HG02610 (cell line): ENCODE measurements at regions not wholly inside any gene's neighbourhood (a gene's known extent, or its start where the extent isn't known, plus 50 kb on each side); places are given as distances from the start of the nearest gene placed in this dataset.
"Not testable (repeated sequence)": the region's sequence is repeated elsewhere in the genome, so short reads cannot be mapped to it uniquely, and the experiment has no call there.

Experiments used
- ATAC-seq: cut with Tn5 transposase; IDR thresholded peaks from one replicate; pipeline ENCODE4 v1.9.1; 2021; ENCODE audit warnings: mild to moderate bottlenecking, moderate library complexity; ENCODE audit not compliant: unreplicated experiment

DNA sequence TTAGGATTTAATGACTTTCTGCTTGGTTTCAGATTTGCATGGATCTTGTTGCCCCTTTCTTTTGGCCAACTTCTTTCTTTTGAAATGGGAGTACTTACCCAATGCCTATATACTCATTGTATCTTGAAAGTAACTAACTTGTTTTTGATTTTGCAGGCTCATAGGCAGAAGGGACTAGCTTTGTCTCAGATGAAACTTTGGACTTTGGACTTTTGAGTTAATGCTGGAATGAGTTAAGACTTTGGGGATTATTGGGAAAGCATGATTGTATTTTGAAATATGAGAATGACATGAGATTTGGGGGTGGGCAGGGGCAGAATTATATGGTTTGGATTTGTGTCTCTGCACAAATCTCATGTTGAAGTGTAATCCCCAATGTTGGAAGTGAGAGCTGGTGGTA is 657.1 kb downstream of the TMTC2 start:
- no peak for ATAC-seq

DNA sequence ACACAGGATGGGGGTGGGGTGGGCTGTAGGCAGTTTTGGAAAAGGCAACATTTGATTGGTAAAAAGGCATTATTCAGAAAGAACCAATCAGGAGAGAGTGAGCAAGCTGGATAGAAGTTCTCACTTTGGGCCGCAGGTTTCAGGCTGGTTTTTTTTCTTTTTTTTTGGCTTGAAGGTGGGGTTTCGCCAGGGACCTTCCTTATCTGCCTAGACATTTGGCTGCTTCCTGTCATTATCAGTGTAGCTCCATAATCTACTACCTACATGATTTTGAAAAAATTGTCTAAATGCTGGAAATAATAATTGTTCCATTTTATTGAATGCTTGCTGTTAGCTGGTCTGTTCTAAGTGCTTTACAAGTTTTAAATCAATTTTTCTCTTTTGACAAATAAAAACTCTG is 649.0 kb downstream of the TMTC2 start:
- ATAC-seq: no peak

DNA sequence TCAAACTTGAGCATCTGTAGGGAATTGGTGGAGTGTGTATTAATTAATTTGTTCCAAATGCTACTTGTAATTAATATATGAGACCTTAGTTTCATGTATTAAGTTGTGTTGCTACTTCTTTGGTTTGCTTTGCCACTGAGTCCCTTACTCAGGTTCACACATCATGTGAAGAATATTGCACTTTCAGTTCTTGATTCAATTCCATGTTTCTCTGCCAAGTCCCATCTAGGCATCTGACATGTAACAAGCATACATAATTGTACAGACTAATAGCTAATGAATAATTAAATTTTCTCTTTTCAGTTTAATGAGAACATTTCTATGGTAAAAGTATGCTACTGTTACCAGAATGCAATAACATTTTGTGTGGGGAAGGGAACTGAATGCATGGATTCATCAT is 640.0 kb downstream of the TMTC2 start:
- ATAC-seq: no peak

DNA sequence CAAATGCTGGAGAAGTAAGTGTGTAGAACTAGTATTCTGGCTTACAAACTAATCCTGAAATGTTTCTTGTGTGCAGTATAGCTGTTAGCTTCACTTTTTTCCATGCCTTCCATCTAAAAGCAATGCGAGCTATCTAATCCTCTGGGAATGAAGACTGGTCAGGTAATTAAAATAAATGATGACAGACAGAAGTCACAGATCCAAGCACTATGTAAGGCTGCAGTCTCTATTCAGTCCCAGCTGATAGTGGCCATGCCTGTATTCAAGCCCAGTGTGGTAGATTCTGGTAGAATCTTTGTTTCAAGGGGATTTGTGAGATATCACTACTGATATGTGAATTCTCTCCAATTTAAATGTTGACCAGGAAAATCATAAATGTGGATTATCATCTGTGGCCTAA is 637.2 kb downstream of the TMTC2 start:
- no peak for ATAC-seq

DNA sequence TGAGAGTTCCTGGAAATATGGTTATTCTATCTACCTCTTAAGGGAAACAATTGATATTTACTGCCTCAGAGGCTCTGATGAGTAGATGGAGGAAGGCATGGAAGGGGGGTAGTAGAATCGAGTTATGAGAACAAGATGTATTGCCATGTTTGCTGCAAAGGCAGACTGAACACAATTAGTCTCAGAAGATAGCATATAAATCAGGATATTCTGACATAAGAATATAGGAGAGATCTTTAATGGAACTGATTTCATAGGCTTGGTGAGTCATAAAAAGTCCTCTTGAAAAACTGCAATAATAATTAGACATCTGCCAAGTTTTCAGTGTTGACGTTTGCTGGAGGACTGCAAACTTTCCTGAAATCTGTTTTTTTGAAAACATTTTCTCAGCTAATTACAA is 636.1 kb downstream of the TMTC2 start:
- no peak for ATAC-seq

DNA sequence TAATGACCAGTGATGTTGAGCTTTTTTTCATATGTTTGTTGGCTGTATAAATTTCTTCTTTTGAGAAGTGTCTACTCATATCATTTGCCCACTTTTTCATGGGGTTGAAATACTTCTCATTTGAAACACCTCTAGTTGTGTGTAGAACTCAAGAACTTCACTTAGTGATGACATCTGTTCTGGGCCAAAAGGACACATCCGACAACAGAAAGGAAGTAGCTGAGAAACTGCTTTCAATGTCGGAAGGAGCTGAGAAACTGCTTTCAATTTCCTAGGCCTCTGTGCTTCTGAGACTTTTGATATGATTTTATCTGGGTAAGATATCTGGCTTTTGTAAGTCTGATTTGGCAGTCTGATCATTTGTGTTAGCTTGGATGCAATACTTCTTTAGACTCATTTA is 635.3 kb downstream of the TMTC2 start:
- ATAC-seq: no peak

DNA sequence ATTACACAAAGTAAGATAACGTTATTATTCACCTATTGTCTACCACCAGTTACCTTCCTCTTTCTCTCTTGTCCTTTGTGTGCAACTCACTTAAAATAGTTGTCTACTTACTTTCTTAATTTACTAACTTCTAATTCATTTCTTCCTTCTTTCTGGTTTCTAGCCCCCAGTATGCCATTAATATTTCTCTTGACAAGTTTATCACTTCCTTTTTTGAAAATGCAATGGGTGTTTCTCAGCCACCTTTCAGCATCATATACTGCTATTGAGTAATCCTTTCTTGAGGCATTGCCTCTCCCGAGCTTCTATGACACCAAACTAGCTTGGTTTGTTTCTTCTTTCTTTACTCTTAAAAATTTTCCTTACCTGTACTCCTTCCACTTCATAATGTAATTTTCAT is 633.6 kb downstream of the TMTC2 start:
- no peak for ATAC-seq

DNA sequence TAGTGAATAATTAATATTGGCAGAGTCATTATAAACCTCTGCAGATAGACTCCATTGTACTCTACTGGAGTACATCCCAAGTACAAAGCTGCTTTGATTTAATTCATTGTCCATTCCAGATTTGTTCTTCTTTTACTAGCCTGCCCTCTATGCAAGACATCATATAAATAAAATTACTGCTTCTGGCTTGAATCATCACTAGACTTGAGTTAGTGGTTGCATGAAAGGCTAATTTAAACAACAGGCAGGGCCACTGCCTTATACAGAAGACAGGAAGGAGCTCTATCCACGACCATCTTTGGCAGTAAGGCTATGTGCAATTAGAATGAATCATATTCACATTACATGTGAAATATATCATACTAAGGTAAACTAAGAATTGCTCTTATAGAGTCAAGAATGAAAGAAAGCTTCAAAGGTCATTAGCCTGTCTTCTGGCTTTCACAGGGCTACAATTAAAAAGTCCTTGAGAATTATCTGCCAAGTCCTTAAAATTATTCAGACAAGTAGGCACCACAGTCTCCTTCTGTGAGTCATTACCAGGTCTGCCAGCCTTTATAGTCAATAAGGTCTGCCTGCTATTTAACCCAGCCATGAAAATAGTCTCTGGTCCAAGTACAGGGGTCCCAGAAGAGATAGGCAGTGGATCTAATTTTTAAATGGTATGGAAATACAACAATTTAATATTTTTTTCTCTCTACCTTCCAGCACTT is 631.8 kb downstream of the TMTC2 start:
- no peak for ATAC-seq

DNA sequence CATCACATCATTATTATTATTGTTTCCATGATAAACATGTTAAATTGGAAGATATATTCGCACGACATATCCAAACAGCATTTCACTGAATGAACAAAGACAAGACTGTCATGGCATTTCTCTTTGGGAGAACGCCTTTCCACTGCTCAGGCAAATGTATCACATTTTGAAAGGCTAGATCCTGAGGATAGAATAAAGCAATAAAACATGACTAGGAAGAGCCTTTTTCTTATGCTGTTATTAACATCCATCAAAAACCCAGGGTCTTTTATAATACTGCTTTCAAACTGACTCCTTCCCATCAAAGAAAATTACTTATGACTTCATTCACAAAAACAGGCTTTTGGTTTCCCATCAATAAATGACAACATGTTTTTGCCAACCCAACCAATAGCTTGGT is 630.9 kb downstream of the TMTC2 start:
- ATAC-seq: no peak

DNA sequence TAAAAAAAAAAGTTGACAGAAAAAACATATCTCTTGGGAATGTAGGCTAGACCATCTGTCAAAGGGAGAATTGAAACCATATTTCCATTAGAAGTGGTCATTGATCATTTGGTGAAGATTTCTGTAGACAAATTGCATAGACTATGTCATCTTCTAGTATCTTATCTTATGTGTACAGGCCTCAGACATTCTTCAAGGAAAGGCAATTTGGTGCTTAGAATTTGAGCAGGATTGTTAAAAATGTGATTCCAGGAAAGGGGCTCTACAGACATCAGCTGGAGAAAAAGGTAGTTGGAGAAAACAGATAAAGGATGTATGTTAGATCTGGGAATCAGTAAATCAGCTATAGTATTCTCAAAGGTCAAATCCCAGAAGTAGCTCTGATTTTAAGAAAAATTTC is 627.1 kb downstream of the TMTC2 start:
- no peak for ATAC-seq

DNA sequence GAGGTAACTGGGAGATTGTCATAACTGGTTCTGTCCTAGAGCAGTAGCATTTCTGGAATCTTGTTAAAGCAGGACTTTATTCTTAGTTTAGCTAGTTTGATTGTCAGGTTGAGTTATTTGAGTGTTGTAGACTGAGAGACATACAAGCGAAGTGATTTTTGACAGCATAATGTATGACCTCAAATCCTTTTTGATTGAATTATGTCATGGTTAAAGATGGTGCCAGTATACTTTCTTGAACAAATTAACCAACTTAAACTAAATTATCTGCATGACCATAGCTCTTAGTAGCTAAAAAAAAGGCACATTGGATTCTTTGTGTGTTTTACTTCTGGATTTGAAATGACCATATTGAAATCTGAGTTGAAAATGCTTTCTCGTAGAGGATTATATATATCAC is 626.6 kb downstream of the TMTC2 start:
- no peak for ATAC-seq

DNA sequence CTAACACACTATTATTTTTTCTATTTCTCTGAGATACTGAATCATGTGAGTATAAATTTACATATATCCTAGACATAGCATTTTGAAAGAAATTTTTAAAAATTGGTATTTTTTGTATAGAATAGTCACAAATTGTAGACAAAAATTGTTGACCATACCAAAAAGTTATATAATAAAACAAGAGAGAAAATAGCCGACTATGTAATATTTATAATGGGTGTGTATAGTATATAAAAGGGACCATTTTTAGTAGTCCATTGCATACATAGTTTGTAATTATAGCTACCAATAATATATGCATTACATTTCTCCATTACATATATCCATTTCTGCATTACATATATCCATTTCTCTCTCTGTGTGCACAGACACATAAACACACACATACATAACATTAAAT is 590.2 kb downstream of the TMTC2 start:
- no peak for ATAC-seq

DNA sequence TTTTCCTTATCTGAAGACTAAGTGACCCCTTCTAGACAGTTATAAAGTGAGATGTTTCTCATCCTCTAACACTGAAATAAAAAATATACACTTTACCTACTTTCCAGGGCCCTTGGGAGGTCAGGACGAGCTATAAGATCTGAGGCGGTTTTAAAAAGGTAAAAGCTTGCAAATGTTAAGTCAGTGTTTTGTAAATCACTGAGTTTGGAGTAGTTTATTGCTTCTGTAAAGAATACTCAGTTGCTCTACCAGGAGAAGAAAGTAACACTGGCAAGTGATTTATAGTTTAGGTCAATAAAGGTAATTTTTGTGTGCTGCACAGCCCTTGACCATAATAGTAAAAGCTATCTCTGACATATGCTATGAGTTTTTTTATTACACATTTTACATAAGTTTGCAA is 584.5 kb downstream of the TMTC2 start:
- ATAC-seq: no peak

DNA sequence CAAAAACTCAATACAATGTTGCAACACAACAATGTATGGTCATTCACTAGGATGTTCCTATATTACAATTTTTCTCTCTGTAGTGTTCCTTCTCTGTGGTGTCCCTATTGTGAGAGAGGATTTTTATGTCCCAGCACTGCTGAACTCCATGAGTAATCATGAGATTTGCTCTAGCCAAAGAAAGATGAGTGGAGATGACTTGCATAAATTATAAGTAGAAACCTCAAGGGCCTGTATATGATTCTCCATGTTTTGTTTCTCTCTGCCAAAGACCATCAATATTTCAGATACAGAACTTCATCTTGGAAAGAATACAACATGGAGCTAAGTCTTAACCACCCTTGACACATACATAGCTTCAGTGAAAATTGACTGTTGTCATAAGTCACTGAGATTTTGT is 579.1 kb downstream of the TMTC2 start:
- no peak for ATAC-seq

DNA sequence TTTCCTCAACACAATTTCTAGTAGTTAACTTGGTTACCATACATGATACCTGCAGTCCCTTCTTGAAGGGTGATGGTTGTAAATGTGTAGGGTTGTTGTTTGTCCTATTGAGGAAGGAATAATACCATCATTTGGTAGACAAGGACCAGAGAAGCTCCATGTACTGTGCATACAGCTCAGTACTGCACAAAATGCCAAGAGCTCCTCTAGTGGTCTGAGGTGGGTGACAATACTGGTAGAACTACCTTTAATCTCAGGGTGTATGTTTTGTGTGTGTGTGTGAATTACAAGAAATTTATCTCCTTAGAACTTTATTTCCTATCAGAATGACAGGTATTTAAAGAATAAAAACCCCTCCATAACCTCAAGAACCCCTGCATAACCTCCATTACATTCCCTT is 575.3 kb downstream of the TMTC2 start:
- ATAC-seq: no peak

DNA sequence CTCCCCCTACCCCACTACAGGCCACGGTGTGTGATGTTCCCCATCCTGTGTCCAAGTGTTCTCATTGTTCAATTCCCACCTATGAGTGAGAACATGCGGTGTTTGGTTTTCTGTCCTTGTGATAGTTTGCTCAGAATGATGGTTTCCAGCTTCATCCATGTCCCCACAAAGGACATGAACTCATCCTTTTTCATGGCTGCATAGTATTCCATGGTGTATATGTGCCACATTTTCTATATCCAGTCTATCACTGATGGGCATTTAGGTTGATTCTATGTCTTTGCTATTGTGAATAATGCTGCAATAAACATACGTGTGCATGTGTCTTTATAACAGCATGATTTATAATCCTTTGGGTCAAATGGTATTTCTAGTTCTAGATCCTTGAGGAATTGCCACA is 573.4 kb downstream of the TMTC2 start:
- not testable (repeated sequence) for ATAC-seq

DNA sequence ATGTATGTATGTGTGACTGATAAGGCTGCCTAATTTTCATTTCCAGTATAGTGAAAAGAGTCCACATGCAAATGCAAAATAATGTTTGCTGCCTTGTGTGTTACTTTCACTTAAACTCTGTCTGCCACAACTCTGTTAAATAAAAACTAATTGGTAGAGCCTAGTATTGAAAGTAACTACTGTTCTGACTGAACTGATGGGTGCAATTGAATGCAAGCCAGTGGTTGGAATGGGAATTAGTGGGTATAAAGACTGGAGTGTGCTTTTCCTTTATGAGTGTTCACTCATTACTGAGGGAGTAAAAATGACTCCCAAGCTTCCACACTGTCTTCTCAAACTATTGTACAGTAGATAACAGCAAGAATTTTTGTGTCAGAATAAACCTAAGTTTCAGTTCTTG is 571.0 kb downstream of the TMTC2 start:
- no peak for ATAC-seq

DNA sequence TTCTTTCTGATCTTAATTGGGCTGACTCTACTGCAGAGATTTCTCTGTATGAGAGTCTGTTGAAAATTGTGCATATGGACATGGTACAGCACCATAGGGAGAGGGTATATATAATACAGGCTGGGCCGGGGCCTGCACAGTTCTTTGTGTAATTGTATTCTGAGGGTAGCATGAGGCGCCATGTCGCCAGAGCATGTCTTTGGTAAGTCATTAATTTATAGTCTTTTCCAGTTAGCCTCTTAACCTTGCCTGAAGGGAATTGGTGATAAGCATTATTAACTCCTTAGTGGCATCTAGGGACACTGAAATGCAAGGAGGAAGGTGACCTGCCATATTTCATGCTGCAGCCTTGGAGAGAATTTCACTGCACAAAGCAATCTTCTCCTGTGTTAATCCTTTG is 569.9 kb downstream of the TMTC2 start:
- ATAC-seq: no peak

DNA sequence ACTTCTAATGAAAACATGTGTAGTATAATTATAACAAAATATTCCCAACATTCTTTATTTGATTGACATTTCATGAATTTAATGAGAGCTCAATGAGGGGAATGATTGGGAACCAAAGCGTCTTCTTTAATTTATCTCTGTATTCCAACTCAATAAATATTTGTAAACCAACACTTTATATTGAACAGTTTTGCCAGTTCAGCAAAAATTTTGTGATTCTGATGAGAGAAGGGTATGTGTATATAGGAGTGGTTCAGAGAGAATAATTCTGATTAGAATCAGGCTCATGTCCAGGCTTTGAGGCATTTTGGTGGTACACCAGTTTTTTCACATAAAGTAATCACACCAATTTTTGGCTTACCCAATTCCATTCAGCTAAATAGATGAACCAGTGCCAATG is 564.2 kb downstream of the TMTC2 start:
- no peak for ATAC-seq

DNA sequence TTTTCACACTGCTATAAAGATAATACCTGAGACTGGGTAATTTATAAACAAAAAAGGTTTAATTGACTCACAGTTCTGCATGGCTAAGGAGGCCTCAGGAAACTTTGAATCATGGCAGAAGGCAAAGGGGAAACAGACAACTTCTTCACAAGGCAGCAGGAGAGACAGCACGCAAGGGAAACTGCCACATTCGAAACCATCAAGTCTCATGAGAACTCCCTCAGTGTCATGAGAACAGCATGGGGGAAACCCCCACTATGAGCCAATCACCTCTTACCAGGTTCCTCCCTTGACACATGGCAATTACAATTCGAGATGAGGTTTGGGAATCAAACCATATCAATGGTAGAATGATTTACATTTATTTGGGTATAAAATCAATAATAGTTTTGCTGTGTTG is 558.5 kb downstream of the TMTC2 start:
- no peak for ATAC-seq

DNA sequence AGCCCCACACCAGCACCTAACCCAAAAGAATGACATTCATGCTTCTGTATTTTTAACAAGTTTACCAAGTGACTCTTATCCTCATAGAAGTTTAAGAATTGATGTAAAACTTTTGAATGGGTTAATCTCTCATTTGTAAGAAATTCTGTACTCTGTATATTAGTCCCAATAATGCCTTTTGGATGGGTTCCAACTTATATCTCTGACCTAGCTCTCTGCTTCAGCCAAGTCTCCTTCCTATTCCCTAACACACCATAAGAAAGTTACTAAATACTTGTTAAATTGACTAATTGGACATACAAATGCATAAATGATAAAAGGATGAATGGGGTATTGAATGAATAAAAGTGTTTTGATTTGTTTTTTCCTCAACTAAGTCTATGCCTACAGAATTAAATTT is 557.3 kb downstream of the TMTC2 start:
- no peak for ATAC-seq

DNA sequence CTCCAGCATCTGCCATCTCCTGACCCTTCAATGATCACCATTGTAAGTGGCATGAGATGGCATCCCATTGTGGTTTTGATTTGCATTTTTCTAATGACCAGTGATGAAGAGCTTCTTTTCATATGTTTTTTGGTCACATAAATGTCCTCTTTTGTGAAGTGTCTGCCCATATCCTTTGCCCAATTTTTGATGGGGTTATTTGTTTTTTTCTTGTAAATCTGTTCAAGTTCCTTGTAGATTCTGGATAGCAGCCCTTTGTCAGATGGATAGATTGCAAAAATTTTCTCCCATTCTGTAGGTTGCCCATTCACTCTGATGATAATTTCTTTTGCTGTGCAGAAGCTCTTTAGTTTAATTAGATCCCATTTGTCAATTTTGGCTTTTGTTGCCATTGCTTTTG is 547.3 kb downstream of the TMTC2 start:
- not testable (repeated sequence) for ATAC-seq

DNA sequence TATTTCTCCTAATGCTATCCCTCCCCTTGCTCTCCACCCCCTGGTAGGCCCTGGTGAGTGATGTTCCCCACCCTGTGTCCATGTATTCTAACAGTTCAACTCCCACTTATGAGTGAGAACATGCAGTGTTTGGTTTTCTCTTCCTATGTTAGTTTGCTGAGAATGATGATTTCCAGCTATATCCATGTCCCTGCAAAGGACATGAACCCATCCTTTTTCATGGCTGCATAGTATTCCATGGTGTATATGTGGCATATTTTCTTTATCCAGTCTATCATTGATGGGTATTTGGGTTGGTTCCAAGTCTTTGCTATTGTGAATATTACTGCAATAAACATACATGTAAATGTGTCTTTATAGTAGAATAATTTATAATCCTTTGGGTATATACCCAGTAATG is 540.3 kb downstream of the TMTC2 start:
- ATAC-seq: not testable (repeated sequence)
